Head of caudate nucleus (tissue), 42 donors: ENCODE measurements at regions not wholly inside any gene's neighbourhood (a gene's known extent, or its start where the extent isn't known, plus 50 kb on each side); places are given as distances from the start of the nearest gene placed in this dataset.
"Not testable (repeated sequence)": the region's sequence is repeated elsewhere in the genome, so short reads cannot be mapped to it uniquely, and the experiment has no call there.

Source experiments
- DNase-seq, 42 donors: peaks; one replicate each; pipeline versions ENCODE4 v3.0.0 to v3.0.0-alpha.2; 2020 to 2021; ENCODE audit warnings: mixed read lengths in 7 of 42
- intact Hi-C: fragments of 100-400 bp; cut with DNase I; formaldehyde crosslinking; loops from one replicate; pipeline ENCODE4 v1.15.0; 2022

- no peak for DNase-seq
- intact Hi-C loops = no loop called here
These were observed 92.1 kb upstream of the COX7C start for GRCh38 chr5:86525622-86526021.

GRCh38 chr5:86526811-86527348 is 90.9 kb upstream of the COX7C start:
- peak in 1 of 42 donors; percentile 2 for DNase-seq
- intact Hi-C loops = no loop called here

GRCh38 chr5:86532429-86532828 is 85.3 kb upstream of the COX7C start:
- no peak for DNase-seq
- intact Hi-C loops = no loop called here

- intact Hi-C loops = no loop called here
- no peak for DNase-seq
These were observed 81.3 kb upstream of the COX7C start for GRCh38 chr5:86536396-86536795.

GRCh38 chr5:86542532-86542931 is 75.2 kb upstream of the COX7C start:
- DNase-seq = no peak
- intact Hi-C loops = no loop called here

GRCh38 chr5:86546044-86546443 is 71.7 kb upstream of the COX7C start:
- DNase-seq = no peak
- intact Hi-C loops = no loop called here

- DNase-seq = no peak
- intact Hi-C loops = no loop called here
These were observed 71.2 kb upstream of the COX7C start for GRCh38 chr5:86546582-86546981.

GRCh38 chr5:86554638-86555037 is 63.1 kb upstream of the COX7C start:
- intact Hi-C loops = no loop called here
- no peak for DNase-seq

- no peak for DNase-seq
- intact Hi-C loops = no loop called here
These were observed 59.8 kb upstream of the COX7C start for GRCh38 chr5:86557920-86558319.

- intact Hi-C loops = no loop called here
- no peak for DNase-seq
These were observed 52.4 kb upstream of the COX7C start for GRCh38 chr5:86565197-86565789.

- intact Hi-C loops, DNase-seq: not testable (repeated sequence)
These were observed 51.7 kb upstream of the COX7C start for GRCh38 chr5:86566030-86566429.
